HL-60 (cell line): ENCODE measurements at regions not wholly inside any gene's neighbourhood (a gene's known extent, or its start where the extent isn't known, plus 50 kb on each side); places are given as distances from the start of the nearest gene placed in this dataset.

Experiments
- CTCF ChIP-seq: IDR thresholded peaks from one replicate; pipeline ENCODE4 v1.5.1; 2011; ENCODE audit warnings: low read length, control low read depth, inconsistent platforms; ENCODE audit not compliant: insufficient read depth
- POLR2AphosphoS5 ChIP-seq: IDR thresholded peaks from 2 replicates; pipeline ENCODE4 v1.6.1; 2012; ENCODE audit warnings: low read depth
- SPI1 ChIP-seq: IDR thresholded peaks from 2 replicates; pipeline ENCODE4 v1.6.1; 2012; ENCODE audit warnings: low read depth, mild to moderate bottlenecking, borderline replicate concordance
- TF ChIP-seq, protein P1 (sequence below): IDR thresholded peaks from 2 replicates; pipeline ENCODE4 v1.6.1; 2012; ENCODE audit warnings: low read depth; ENCODE audit not compliant: insufficient replicate concordance

DNA sequence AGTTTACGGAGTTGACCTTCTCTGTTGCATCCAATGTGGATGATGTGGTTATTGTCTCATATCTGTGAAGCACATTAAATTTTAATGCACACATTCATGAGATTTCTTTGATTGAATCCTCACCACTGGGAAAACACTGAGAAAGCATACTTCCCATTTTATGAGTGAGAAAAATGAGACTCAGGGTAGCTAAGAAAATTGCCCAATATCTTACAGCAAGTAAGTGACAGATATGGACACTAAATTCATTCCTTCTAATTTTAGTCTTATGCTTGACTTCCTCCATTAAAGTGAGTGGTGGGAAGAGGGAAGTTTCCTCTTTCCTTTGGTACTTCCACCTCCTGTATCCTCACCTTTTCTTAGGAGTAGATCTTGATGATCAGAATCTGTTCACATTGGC, 504.8 kb upstream of the BOD1L1 start:
- TF ChIP-seq CTCF (no peak), POLR2AphosphoS5 (no peak), SPI1 (no peak)
- TF ChIP-seq, protein P1, sequence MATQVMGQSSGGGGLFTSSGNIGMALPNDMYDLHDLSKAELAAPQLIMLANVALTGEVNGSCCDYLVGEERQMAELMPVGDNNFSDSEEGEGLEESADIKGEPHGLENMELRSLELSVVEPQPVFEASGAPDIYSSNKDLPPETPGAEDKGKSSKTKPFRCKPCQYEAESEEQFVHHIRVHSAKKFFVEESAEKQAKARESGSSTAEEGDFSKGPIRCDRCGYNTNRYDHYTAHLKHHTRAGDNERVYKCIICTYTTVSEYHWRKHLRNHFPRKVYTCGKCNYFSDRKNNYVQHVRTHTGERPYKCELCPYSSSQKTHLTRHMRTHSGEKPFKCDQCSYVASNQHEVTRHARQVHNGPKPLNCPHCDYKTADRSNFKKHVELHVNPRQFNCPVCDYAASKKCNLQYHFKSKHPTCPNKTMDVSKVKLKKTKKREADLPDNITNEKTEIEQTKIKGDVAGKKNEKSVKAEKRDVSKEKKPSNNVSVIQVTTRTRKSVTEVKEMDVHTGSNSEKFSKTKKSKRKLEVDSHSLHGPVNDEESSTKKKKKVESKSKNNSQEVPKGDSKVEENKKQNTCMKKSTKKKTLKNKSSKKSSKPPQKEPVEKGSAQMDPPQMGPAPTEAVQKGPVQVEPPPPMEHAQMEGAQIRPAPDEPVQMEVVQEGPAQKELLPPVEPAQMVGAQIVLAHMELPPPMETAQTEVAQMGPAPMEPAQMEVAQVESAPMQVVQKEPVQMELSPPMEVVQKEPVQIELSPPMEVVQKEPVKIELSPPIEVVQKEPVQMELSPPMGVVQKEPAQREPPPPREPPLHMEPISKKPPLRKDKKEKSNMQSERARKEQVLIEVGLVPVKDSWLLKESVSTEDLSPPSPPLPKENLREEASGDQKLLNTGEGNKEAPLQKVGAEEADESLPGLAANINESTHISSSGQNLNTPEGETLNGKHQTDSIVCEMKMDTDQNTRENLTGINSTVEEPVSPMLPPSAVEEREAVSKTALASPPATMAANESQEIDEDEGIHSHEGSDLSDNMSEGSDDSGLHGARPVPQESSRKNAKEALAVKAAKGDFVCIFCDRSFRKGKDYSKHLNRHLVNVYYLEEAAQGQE, result no peak
